Stimulated activated CD8-positive, alpha-beta memory T cell treated with anti-CD3 and anti-CD28 coated beads, Interleukin-15, amount 100 ng/mL, for 4 hours (primary cell): ENCODE measurements at regions not wholly inside any gene's neighbourhood (a gene's known extent, or its start where the extent isn't known, plus 50 kb on each side); places are given as distances from the start of the nearest gene placed in this dataset.
"Not testable (repeated sequence)": the region's sequence is repeated elsewhere in the genome, so short reads cannot be mapped to it uniquely, and the experiment has no call there.

Experiments
- DNase-seq, 2 donors: peaks; one replicate each; pipeline ENCODE4 v3.0.0-alpha.2; 2020; ENCODE audit warnings: low read depth in 2 of 2

DNA sequence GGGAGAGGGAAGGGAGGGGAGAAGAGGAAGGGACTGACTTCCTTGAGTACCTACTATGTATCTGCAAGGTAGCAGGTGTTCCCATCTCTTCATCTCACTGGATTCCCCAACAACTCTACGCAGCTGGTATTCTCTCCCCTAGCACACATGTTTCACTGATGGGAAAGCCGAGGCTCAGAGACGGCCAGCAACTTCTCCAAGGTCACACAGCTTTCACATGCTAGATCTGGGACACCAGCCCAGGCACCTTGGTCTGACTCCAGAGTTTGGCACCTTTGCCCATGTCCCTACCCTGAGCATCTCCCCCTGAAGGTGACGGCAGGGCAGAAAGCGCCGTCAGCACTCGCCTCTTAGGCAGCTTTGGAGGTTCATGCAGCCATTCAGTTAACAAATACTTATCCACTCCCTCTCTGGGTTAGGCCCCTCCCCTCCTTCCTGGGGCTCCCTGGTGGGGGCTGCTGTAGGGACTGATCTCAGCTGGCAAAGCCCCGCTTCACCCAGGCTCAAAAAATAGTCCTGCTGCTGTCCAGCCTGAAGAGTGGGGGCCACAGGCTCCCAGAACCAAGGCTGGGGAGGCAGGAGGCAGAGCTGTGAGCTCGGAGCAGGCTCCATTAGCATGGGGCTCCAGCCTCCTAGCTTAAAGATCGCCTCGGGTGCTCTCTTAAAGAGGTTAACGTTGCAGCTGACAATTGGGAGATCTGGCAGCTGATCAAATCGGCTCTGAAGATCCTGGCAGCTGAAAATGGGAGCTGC is 79.4 kb downstream of the IGLL1 start:
- no peak for DNase-seq

DNA sequence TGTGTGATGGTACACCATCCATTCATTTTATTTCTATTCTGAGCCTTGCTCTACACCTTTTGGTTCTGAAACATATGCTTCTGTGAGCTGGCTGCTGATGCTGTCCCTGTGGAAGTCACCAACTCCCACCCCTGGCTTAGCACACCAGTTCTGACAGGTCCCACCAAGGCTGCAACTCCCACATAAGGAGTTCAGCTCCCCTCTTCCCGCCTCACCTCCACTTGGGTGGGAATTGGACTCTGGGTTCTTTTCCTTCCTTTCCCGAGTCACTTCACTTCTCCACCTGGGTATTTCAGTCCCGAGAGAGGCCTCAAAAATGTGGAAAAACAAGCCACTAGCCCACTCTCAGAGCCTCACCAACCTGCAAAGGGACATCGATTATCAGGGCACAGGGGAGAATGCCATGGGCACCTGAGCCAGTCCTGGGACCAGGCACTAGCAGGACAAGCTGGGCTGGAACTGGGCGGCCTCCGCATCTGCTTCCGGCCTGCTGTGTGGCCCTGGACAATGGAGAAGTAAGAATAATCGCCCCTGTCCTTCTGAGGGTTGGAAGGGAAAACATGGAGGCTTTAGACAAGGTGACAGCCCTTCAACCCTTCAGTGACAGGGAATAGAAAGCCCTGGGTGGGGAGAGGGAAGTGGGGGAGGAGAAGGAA is 80.1 kb downstream of the IGLL1 start:
- DNase-seq = no peak

GRCh38 chr22:23498811-23499798 is 81.0 kb downstream of the IGLL1 start:
- no peak for DNase-seq

- not testable (repeated sequence) for DNase-seq
Measured at GRCh38 chr22:23497889-23498288, 82.2 kb downstream of the IGLL1 start.

DNA sequence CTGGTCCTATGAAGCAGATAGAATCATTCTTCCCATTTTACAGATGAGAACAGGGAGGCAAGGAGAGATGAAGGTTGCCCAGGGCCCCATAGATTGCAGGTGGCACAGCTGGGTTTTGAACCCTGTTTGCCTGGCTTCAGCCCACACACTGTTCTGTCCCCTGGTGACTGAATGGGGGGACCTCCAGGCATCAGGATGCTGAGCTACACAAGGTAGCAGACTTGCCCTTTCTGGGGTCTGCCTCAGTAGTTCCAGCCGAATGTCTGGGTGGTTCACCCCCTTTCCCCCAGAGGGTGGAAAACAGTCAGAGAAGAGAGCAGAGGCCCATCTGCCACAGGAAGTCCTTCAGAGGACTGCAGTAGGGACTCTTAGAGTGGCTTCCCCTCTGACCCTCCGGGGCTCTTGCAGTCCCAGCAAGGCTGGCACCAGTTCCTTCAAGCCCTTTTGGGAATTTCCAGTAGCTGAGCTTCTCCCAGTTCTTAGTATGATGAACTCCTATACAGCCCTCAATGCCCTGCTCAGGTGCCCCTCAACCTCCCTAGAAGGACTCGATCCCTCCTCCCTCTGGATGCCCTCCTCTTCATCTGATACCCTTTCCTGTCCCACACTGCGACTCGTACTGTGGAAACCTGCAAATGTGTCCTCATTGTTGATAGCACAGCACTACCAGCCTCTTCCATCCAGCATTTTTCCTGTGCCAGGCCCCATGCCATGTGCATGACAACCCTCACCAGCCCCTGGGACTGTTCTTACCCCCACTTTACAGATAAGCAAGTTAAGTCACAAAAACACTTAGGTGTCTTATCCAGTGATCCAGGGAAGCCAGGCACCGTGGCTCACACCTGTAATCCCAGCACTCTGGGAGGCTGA is 82.8 kb downstream of the IGLL1 start:
- DNase-seq = no peak

DNA sequence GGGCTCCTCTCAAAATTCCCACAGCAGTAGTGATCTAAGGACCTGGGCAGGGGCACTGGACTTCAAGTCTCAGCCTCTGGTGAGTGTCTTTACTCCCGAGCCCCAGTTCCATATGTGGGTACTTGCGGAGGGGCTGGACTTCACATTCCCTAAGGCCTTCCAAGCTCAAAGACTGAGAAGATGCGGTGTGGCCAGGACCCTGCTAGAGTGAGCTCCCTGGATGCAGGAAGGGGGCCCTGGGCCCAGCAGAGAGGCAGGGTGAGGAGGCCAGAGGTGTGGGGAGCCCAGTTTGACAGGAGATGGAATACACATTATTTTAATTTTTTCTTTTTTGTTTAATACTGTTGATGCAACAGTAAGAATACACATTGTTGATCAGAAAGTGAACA is 83.7 kb downstream of the IGLL1 start:
- no peak for DNase-seq

DNA sequence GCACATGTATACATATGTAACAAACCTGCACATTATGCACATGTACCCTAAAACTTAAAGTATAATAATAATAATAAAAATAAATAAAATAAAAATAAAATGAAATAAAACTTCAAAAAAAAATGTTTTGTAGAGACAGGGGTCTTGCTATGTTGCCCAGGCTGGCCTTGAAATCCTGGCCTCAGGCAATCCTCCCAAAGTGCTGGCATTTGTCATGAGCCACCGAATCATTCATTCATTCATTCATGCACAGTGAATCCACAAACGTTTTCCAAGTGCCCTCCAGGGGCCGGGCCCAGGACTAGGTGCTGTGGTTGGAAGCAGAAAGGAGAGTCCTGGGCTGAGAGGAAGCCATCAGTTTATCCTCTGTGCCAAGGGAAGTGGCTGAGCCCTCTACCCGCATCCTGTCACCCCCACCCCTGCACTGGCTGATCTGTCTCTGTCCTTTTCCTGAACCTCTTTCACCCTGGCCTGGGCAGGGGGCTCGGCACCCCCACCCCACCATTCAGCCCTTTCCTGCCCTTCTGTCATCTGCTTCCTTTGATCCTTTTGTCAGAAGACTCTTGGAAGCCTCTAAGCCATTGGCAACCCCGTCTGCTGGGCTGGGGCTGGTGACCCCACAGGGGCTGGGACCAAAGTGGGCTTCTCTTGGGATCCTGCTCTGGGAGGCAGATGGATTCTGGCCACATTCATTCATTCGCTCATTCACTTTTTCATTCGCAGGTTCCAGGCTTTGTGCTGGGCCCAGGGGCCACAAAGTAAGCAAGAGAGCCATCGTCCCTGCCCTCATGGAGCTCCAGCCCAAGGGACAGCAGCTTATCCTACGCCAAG is 84.3 kb downstream of the IGLL1 start:
- DNase-seq = no peak

DNA sequence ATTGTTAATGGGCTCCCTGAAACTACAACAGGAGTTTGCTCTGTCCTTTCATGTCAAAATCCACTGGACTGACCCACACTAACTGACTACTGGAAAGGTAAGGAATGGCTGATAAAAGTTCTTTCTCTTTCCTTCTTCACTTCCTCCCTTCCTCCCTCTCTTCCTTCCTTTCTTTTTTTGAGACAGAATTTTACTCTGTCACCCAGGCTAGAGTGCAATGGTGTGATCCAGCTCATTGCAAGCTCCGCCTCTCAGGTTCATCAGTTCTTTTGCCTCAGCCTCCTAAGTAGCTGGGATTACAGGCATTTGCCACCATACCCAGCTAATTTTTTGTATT is 85.2 kb downstream of the IGLL1 start:
- DNase-seq = no peak

DNA sequence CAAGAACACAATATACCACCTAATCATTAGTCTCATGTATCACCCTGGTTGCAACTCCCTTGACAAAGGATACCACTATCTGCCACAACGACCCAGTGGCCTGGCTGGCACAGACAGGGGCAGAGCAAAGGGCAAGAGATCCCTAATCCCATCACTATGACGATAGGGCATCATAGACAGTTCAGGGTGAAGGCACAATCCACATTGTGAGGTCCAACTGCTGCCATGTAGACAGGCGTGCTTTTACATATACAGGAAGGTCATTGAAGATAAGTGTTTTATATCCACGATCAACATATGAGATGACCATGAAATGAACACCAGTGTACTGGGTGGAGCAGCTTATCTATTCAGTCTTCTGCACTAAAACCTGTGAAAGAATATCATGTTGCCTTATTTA is 94.6 kb downstream of the IGLL1 start:
- DNase-seq = no peak

- DNase-seq = no peak
Measured at GRCh38 chr22:23484651-23485050, 95.4 kb downstream of the IGLL1 start.

GRCh38 chr22:23481369-23481768 is 98.7 kb downstream of the IGLL1 start:
- DNase-seq = no peak

DNA sequence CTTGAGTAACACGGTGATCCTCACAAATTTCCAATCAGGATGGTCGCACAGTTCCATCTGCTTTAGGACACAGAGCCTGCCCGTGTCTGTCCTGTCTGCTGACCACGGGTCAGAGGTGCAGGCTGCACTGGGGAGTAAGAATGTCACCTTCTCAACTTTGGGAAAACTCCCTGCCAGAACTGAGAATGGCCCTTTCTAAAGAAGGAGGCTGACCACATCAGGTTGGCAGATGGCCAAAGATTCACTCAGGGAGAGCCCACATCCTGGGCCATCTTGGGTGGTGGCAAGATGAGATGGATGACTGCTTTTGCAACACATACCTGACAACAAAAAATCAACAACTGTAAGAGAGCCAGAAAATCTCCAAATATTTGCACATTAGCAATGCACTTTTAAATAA is 101.9 kb downstream of the IGLL1 start:
- DNase-seq = no peak

DNA sequence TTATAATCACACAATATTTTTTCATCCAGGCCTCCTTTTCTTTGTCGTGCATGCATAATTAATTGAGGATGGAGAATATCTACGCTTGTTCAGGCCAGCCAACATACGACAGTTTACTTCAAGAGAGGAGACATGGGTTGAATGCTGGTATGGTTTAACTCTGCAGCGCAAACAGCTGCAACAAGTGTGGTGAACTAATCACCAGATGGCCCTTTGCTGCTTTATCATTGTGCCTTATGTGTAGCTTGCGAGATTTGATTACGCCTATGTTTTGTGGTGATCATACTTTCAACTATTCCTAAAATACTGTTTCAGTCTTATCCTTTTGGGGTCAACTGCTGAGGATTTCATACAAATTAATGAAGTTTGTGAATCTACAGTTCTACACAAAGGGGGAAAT is 105.6 kb downstream of the IGLL1 start:
- not testable (repeated sequence) for DNase-seq

GRCh38 chr22:23473901-23474300 is 106.2 kb downstream of the IGLL1 start:
- no peak for DNase-seq

DNA sequence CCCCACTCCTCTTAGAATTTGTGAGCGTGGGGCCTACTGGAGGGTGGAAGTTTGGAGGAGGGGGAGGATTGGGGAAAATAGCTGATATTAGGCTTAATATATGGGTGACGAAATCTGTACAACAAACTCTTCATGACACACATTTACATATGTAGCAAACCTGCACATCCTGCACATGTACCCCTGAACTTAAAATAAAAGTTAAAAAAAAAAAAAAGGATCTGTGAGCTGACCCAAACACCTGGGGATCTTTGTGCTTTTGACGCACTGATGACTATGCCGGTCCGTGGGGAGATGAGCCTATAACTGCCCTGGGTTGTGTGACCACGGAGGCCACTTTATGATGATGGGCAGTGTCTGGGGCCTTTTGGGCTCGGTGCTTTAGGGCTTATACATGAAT is 107.7 kb downstream of the IGLL1 start:
- DNase-seq = not testable (repeated sequence)

DNA sequence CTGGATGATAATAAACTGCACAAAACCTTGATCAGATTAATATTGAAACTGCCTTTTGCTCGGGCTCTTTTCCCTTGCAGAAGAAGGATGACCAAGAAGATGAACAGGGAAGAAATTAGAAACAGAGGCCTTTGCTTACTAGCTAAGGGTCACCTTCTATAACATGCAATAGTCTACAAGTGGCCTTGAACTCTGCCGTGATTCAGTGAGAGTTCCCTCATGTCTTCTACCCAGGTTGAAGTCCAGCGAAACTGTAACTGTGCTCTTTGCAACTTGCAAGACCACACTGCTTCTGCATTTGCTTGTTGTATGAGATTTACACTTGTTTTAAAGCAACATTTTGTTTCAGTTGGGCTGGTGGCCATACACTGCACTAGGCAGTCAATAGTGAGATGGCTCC is 108.4 kb downstream of the IGLL1 start:
- no peak for DNase-seq

GRCh38 chr22:23470811-23471389 is 109.2 kb downstream of the IGLL1 start:
- DNase-seq = no peak

- DNase-seq = no peak
Measured at GRCh38 chr22:23467721-23468294, 112.3 kb downstream of the IGLL1 start.

DNA sequence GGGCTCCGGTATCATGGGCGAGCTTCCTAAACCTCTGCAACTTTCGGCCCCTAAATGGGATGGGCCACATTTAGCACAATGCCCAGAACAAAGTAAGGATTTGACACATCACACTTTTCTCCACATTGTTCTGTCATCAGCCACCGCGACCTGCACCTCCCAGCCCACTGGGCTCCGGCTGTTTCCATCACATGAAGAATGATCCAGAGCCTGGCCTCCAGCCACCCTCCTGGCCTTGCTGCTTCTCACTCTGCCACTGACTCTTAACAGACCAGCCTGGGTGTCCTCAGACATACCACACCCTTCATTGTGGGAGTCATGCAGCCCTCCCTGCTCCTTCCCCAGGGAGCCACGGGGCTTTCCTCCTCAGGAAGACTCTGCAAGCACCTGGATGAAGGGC is 113.7 kb downstream of the IGLL1 start:
- no peak for DNase-seq

GRCh38 chr22:23464796-23465195 is 115.3 kb downstream of the IGLL1 start:
- not testable (repeated sequence) for DNase-seq
